Astrocyte (in vitro differentiated cells and primary cell): ENCODE measurements at regions not wholly inside any gene's neighbourhood (a gene's known extent, or its start where the extent isn't known, plus 50 kb on each side); places are given as distances from the start of the nearest gene placed in this dataset.
A peak's percentile ranks its signal among the peaks of the same experiment; 100 is the strongest.
"Not testable (repeated sequence)": the region's sequence is repeated elsewhere in the genome, so short reads cannot be mapped to it uniquely, and the experiment has no call there.

Experiments
- DNase-seq: peaks from one replicate; pipeline ENCODE4 v3.0.0-alpha.2; 2010; ENCODE audit warnings: low read depth
- FAIRE-seq: peaks from 2 replicates; lab custom pipeline; 2011; peaks lifted over from hg19 to GRCh38; lab: Jason Lieb, UNC
- H2AFZ ChIP-seq: 2 replicates; pipeline ENCODE4 v1.6.0; 2012; ENCODE audit warnings: low read depth, low read length, inconsistent platforms
- H3K27ac ChIP-seq: 2 replicates; pipeline ENCODE4 v1.5.1; 2011; ENCODE audit warnings: low read depth, low read length, inconsistent platforms
- H3K27me3 ChIP-seq: 2 replicates; pipeline ENCODE4 v1.6.0; 2011; ENCODE audit warnings: low read length, inconsistent platforms; ENCODE audit not compliant: insufficient read depth
- H3K36me3 ChIP-seq: 2 replicates; pipeline ENCODE4 v1.5.1; 2011; ENCODE audit warnings: low read length, inconsistent platforms; ENCODE audit not compliant: insufficient read depth
- H3K4me1 ChIP-seq: 2 replicates; pipeline ENCODE4 v1.5.1; 2011; ENCODE audit warnings: low read length, inconsistent platforms; ENCODE audit not compliant: insufficient read depth
- H3K4me2 ChIP-seq: 2 replicates; pipeline ENCODE4 v1.6.0; 2012; ENCODE audit warnings: low read length, inconsistent platforms
- H3K4me3 ChIP-seq: 2 replicates; pipeline ENCODE4 v1.5.1; 2011; ENCODE audit warnings: low read depth, mild to moderate bottlenecking, low read length, inconsistent platforms; ENCODE audit not compliant: insufficient read depth
- H3K79me2 ChIP-seq: 2 replicates; pipeline ENCODE4 v1.6.0; 2012; ENCODE audit warnings: mild to moderate bottlenecking, low read length, inconsistent platforms; ENCODE audit not compliant: insufficient read depth
- H3K9ac ChIP-seq: 2 replicates; pipeline ENCODE4 v1.6.0; 2012; ENCODE audit warnings: mild to moderate bottlenecking, low read length, inconsistent platforms
- H3K9me3 ChIP-seq: 2 replicates; pipeline ENCODE4 v1.5.1; 2012; ENCODE audit warnings: low read depth, mild to moderate bottlenecking, low read length, inconsistent platforms; ENCODE audit not compliant: insufficient read depth
- H4K20me1 ChIP-seq: 2 replicates; pipeline ENCODE4 v1.6.0; 2012; ENCODE audit warnings: low read length, inconsistent platforms; ENCODE audit not compliant: insufficient read depth
- H3K27ac Mint-ChIP-seq: one replicate; pipeline ENCODE4 v1.8.0; 2021; ENCODE audit warnings: mild to moderate bottlenecking, mixed read lengths; ENCODE audit not compliant: unreplicated experiment
- H3K27me3 Mint-ChIP-seq: one replicate; pipeline ENCODE4 v1.8.0; 2021; ENCODE audit warnings: low read depth, mixed read lengths; ENCODE audit not compliant: unreplicated experiment
- H3K36me3 Mint-ChIP-seq: one replicate; pipeline ENCODE4 v1.8.0; 2021; ENCODE audit warnings: low read depth, mixed read lengths; ENCODE audit not compliant: unreplicated experiment
- H3K4me1 Mint-ChIP-seq: one replicate; pipeline ENCODE4 v1.8.0; 2021; ENCODE audit warnings: low read depth, mixed read lengths; ENCODE audit not compliant: unreplicated experiment
- H3K4me3 Mint-ChIP-seq: one replicate; pipeline ENCODE4 v1.8.0; 2021; ENCODE audit warnings: mild to moderate bottlenecking, moderate library complexity, mixed read lengths; ENCODE audit not compliant: unreplicated experiment
- H3K9me3 Mint-ChIP-seq: one replicate; pipeline ENCODE4 v1.8.0; 2021; ENCODE audit warnings: mild to moderate bottlenecking, mixed read lengths; ENCODE audit not compliant: unreplicated experiment

DNA sequence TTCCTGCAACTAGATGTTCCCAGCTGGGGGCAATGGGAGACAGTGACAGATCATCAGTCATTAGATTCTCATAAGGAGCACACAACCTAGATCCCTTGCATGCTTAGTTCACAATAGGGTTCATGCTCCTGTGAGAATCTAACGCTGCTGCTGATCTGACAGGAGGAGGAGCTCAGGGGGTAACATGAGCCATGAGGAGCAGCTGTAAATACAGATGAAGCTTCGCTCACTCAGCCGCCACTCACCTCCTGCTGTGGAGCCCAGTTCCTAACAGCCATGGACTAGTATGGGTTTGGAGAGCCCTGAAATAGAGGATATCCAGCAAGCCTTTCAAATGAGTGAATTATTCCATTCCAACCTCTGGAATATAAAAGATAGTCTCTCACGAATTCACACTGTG, 137.0 kb upstream of the NIPA1 start:
- not testable (repeated sequence) for DNase-seq, H3K27ac Mint-ChIP-seq, H3K79me2 ChIP-seq, H3K27me3 ChIP-seq, H3K4me1 ChIP-seq, H3K4me3 ChIP-seq, H3K27ac ChIP-seq, H3K36me3 ChIP-seq, H3K27me3 Mint-ChIP-seq, FAIRE-seq, H3K9ac ChIP-seq, H3K9me3 ChIP-seq, H3K4me1 Mint-ChIP-seq, H2AFZ ChIP-seq, H3K4me2 ChIP-seq, H3K4me3 Mint-ChIP-seq, H3K9me3 Mint-ChIP-seq, H3K36me3 Mint-ChIP-seq, H4K20me1 ChIP-seq

DNA sequence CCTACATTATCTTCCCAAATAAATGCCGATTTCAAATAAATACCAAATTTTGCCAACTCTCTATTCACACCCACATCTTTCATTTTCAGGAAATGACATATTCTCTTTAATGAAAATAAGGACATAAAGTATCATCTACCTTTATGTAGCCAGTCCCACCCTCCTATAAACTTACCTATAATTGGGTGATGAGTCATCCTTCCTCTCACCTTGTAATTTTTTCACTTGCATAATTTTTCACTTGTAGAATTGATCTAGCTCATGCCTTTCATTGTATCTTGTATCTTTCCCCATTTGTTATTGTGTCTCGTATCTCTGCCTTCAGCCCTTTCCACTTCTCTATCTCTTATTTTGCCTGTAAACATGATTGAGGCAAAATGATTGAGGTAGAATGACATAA, 135.3 kb upstream of the NIPA1 start:
- not testable (repeated sequence) for H4K20me1 ChIP-seq, H3K9me3 ChIP-seq, H3K4me3 ChIP-seq, H2AFZ ChIP-seq, H3K4me2 ChIP-seq, H3K9me3 Mint-ChIP-seq, H3K36me3 Mint-ChIP-seq, H3K36me3 ChIP-seq, H3K9ac ChIP-seq, H3K27ac Mint-ChIP-seq, FAIRE-seq, H3K27me3 Mint-ChIP-seq, H3K4me1 ChIP-seq, H3K4me3 Mint-ChIP-seq, H3K27ac ChIP-seq, H3K79me2 ChIP-seq, H3K4me1 Mint-ChIP-seq, H3K27me3 ChIP-seq, DNase-seq

DNA sequence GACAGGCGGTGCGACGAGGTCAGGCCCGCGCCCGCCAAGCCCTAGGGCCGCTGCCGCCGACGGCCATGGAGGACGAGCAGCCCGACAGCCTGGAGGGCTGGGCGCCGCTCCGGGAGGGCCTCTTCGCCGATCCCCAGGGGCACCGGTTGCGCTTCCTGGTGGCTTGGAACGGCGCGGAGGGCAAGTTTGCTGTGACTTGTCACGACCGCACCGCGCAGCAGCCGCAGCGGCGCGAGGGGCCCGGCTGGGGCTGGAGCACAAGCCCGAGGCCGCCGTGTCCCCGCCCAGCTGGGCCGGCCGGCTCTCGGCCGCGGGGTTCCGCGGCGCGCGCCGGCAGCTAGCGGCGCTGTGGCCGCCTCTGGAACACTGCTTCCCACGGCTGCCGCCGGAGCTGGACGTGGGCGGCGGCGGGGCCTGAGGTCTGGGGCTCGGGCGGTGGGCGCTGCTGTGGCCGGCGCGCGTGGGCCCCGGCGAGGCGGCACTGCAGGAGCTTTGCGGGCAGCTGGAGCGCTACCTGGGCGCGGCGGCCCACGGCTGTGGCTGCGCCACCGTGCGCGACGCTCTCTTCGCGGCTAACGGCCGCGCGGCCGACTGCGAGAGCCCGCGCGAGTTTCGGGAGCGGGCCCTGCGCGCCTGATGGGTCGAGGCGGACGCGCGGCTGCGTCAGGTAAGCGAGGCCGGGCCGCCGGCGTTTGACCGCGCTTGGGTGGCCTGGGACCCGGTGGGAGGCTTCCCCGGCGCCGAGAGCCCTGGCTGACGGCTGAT, 122.0 kb upstream of the NIPA1 start:
- DNase-seq: peak; percentile 18
- H3K4me2 ChIP-seq: peak overlapping the region; percentile 83
- H4K20me1 ChIP-seq, H3K36me3 Mint-ChIP-seq, H3K27me3 Mint-ChIP-seq, H3K27me3 ChIP-seq, FAIRE-seq, H3K79me2 ChIP-seq, H3K4me1 Mint-ChIP-seq, H3K9me3 Mint-ChIP-seq, H3K27ac Mint-ChIP-seq, H3K27ac ChIP-seq, H3K9me3 ChIP-seq, H3K4me1 ChIP-seq, H3K36me3 ChIP-seq: not testable (repeated sequence)
- H3K4me3 Mint-ChIP-seq: peak overlapping the region; percentile 89
- peak overlapping the region; percentile 73 for H2AFZ ChIP-seq
- peak overlapping the region; percentile 77 for H3K9ac ChIP-seq
- H3K4me3 ChIP-seq: peak overlapping the region; percentile 39

DNA sequence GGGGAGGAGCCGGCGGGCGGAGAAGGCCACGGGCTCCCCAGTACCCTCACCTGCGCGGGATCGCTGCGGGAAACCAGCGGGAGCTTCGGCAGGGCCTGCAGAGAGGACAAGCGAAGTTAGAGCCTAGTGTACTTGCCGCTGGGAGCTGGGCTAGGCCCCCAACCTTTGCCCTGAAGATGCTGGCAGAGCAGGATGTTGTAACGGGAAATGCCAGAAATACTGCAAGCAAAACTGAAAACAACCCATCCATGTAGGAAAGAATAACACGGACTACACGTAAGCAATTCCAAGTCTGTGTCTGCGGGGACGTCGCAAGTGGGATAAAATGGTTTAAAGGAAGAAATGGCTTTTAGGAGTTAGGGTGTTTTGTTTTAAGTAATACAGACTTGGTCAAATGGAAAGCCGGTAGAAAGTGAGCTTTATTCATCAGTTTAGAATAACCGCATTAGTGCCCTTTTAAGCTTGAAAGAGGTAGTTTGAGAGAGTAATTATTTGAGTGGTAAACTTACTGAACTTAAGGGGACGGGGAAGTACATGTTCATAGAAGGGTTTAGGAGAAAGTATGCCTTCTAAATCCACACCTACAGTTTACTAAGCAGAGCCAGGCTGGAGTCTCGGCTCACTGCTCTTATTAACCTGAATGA, 121.3 kb upstream of the NIPA1 start:
- H4K20me1 ChIP-seq, H3K27me3 Mint-ChIP-seq, H3K27me3 ChIP-seq, H3K4me1 ChIP-seq, H3K9me3 Mint-ChIP-seq, H3K36me3 Mint-ChIP-seq, H3K79me2 ChIP-seq, H3K4me1 Mint-ChIP-seq, H3K9me3 ChIP-seq, FAIRE-seq, H3K36me3 ChIP-seq: not testable (repeated sequence)
- peak overlapping the region; percentile 73 for H2AFZ ChIP-seq
- H3K4me3 ChIP-seq: peak overlapping the region; percentile 50
- H3K4me2 ChIP-seq: peak overlapping the region; percentile 83
- H3K27ac ChIP-seq: peak overlapping the region; percentile 53
- peak overlapping the region; percentile 77 for H3K9ac ChIP-seq
- DNase-seq: peak; percentile 46
- peak overlapping the region; percentile 89 for H3K4me3 Mint-ChIP-seq
- peak overlapping the region; percentile 83 for H3K27ac Mint-ChIP-seq

DNA sequence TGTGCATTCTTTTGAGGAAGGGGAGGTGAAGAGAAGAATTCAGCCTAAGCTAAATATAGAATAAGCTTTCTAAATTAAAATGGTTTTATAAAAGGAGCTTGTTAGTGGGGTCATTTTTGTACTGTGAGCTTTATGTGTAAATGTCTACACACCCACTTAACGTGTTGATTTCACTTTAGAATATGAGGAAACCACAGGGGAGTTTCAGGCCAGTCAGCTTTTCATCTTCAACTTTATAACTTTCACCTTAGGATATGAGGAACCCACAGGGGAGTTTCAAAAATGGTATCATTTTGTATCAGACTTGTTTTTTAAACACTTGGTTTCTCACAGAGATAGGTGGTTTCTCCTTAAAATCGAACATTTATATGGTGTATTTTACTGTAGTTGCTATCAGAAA, 120.7 kb upstream of the NIPA1 start:
- peak overlapping the region; percentile 53 for H3K27ac ChIP-seq
- not testable (repeated sequence) for H3K79me2 ChIP-seq, H4K20me1 ChIP-seq, H3K9me3 ChIP-seq, H3K27me3 Mint-ChIP-seq, H3K4me1 Mint-ChIP-seq, H3K9me3 Mint-ChIP-seq, H3K36me3 Mint-ChIP-seq, H3K4me1 ChIP-seq, H3K27me3 ChIP-seq, FAIRE-seq, H3K36me3 ChIP-seq, DNase-seq
- peak overlapping the region; percentile 83 for H3K4me2 ChIP-seq
- peak overlapping the region; percentile 77 for H3K9ac ChIP-seq
- Mint-ChIP-seq H3K4me3 (peak overlapping the region; percentile 89), H3K27ac (peak overlapping the region; percentile 83)
- peak overlapping the region; percentile 50 for H3K4me3 ChIP-seq
- H2AFZ ChIP-seq: peak overlapping the region; percentile 73

DNA sequence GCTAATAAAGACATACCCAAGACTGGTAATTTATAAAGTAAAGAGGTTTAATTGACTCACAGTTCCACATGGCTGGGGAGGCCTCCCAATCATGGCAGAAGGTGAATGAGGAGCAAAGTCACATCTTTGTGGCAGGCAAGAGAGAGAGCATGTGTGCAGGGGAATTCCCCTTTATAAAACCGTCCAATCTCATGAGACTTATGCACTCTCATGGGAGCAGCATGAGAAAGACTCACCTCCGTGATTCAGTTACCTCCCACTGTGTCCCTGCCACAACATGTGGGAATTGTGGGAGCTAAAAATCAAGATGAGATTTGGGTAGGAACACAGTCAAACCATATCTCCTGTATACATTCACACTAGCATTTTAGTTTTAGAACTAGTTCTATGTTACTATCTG, 101.7 kb upstream of the NIPA1 start:
- H3K27ac Mint-ChIP-seq, H2AFZ ChIP-seq, H3K4me2 ChIP-seq, H3K9ac ChIP-seq, H3K4me1 Mint-ChIP-seq, FAIRE-seq, H3K4me3 Mint-ChIP-seq, H3K4me1 ChIP-seq, H3K9me3 ChIP-seq, H4K20me1 ChIP-seq, H3K4me3 ChIP-seq, H3K27ac ChIP-seq, H3K79me2 ChIP-seq, H3K9me3 Mint-ChIP-seq, H3K36me3 ChIP-seq, H3K27me3 ChIP-seq, H3K27me3 Mint-ChIP-seq: not testable (repeated sequence)
- H3K36me3 Mint-ChIP-seq: peaks cover 12% of the 10 kb centered on the region
- peak; percentile 12 for DNase-seq
